Activated naive CD4-positive, alpha-beta T cell treated with anti-CD3 and anti-CD28 coated beads, Interleukin-2, amount 10 ng/mL, durations not matched to agents 7 days and 5 days (primary cell): ENCODE measurements at regions not wholly inside any gene's neighbourhood (a gene's known extent, or its start where the extent isn't known, plus 50 kb on each side); places are given as distances from the start of the nearest gene placed in this dataset.
"Not testable (repeated sequence)": the region's sequence is repeated elsewhere in the genome, so short reads cannot be mapped to it uniquely, and the experiment has no call there.

ENCODE experiments used
- CTCF ChIA-PET: fragments of 350-600 bp; sonication (Branson Sonifier 250); formaldehyde crosslinking; loops from one replicate; lab custom pipeline; 2021; ENCODE audit warnings: antibody characterized with exemption; lab: Charles Lee
- DNase-seq: peaks from one replicate; pipeline ENCODE4 v3.0.0-alpha.2; 2020
- H3K27ac Mint-ChIP-seq: one replicate; pipeline ENCODE4 v1.8.0; 2021; ENCODE audit warnings: mild to moderate bottlenecking, moderate library complexity, mixed read lengths
- H3K27me3 Mint-ChIP-seq: one replicate; pipeline ENCODE4 v1.8.0; 2021; ENCODE audit warnings: mild to moderate bottlenecking, mixed read lengths
- H3K36me3 Mint-ChIP-seq: one replicate; pipeline ENCODE4 v1.8.0; 2021; ENCODE audit warnings: mixed read lengths
- H3K4me1 Mint-ChIP-seq: one replicate; pipeline ENCODE4 v1.8.0; 2021; ENCODE audit warnings: mixed read lengths
- H3K4me3 Mint-ChIP-seq: one replicate; pipeline ENCODE4 v1.8.0; 2021; ENCODE audit warnings: mild to moderate bottlenecking, moderate library complexity, mixed read lengths
- H3K9me3 Mint-ChIP-seq: one replicate; pipeline ENCODE4 v1.8.0; 2021; ENCODE audit warnings: mixed read lengths

GRCh38 chr5:87129046-87129445, 138.6 kb upstream of the RASA1 start:
- DNase-seq = no peak
- no peak overlapping the region for H3K4me3 Mint-ChIP-seq
- H3K4me1 Mint-ChIP-seq = peaks cover 13% of the 10 kb centered on the region
- H3K27ac Mint-ChIP-seq = no peak overlapping the region
- peaks cover 2% of the 10 kb centered on the region for H3K9me3 Mint-ChIP-seq
- peaks cover 3% of the 10 kb centered on the region for H3K36me3 Mint-ChIP-seq
- H3K27me3 Mint-ChIP-seq = no peaks in the 10 kb centered on the region
- CTCF ChIA-PET = no interaction called here

GRCh38 chr5:87132696-87133095, 135.0 kb upstream of the RASA1 start:
- H3K27me3 Mint-ChIP-seq = no peaks in the 10 kb centered on the region
- peaks cover 3% of the 10 kb centered on the region for H3K4me1 Mint-ChIP-seq
- no peak overlapping the region for H3K27ac Mint-ChIP-seq
- H3K9me3 Mint-ChIP-seq = peaks cover 4% of the 10 kb centered on the region
- CTCF ChIA-PET = interaction anchor here (1.4 kb wide), 1 partner anchor 11 kb away, joined by 4 read pairs; no protein-coding TSS in a partner anchor
- peaks cover under 1% of the 10 kb centered on the region for H3K36me3 Mint-ChIP-seq
- no peak overlapping the region for H3K4me3 Mint-ChIP-seq
- DNase-seq = no peak

GRCh38 chr5:87134513-87134912, 133.2 kb upstream of the RASA1 start:
- H3K9me3 Mint-ChIP-seq, H3K36me3 Mint-ChIP-seq, DNase-seq, H3K27ac Mint-ChIP-seq, H3K27me3 Mint-ChIP-seq, CTCF ChIA-PET, H3K4me1 Mint-ChIP-seq, H3K4me3 Mint-ChIP-seq: not testable (repeated sequence)

- Mint-ChIP-seq H3K4me1 (no peaks in the 10 kb centered on the region), H3K9me3 (peaks cover 4% of the 10 kb centered on the region), H3K36me3 (peaks cover 1% of the 10 kb centered on the region), H3K27me3 (peaks cover 3% of the 10 kb centered on the region), H3K4me3 (no peak overlapping the region), H3K27ac (no peak overlapping the region)
- no peak for DNase-seq
- CTCF ChIA-PET = no interaction called here
Measured at GRCh38 chr5:87136096-87136495, 131.6 kb upstream of the RASA1 start.

GRCh38 chr5:87136733-87137132, 130.9 kb upstream of the RASA1 start:
- peaks cover 3% of the 10 kb centered on the region for H3K27me3 Mint-ChIP-seq
- H3K4me3 Mint-ChIP-seq = no peak overlapping the region
- H3K27ac Mint-ChIP-seq = no peak overlapping the region
- no peak for DNase-seq
- peaks cover 1% of the 10 kb centered on the region for H3K36me3 Mint-ChIP-seq
- CTCF ChIA-PET = no interaction called here
- H3K9me3 Mint-ChIP-seq = peaks cover 4% of the 10 kb centered on the region
- H3K4me1 Mint-ChIP-seq = no peaks in the 10 kb centered on the region

GRCh38 chr5:87137283-87137682, 130.4 kb upstream of the RASA1 start:
- no peak overlapping the region for H3K27ac Mint-ChIP-seq
- CTCF ChIA-PET = no interaction called here
- no peak overlapping the region for H3K4me3 Mint-ChIP-seq
- peaks cover 4% of the 10 kb centered on the region for H3K9me3 Mint-ChIP-seq
- H3K36me3 Mint-ChIP-seq = peaks cover 1% of the 10 kb centered on the region
- peaks cover 3% of the 10 kb centered on the region for H3K27me3 Mint-ChIP-seq
- DNase-seq = no peak
- no peaks in the 10 kb centered on the region for H3K4me1 Mint-ChIP-seq

GRCh38 chr5:87138091-87138805, 129.4 kb upstream of the RASA1 start:
- no peak overlapping the region for H3K4me3 Mint-ChIP-seq
- peaks cover 3% of the 10 kb centered on the region for H3K27me3 Mint-ChIP-seq
- no peaks in the 10 kb centered on the region for H3K4me1 Mint-ChIP-seq
- H3K27ac Mint-ChIP-seq = no peak overlapping the region
- peaks cover 1% of the 10 kb centered on the region for H3K36me3 Mint-ChIP-seq
- peaks cover 4% of the 10 kb centered on the region for H3K9me3 Mint-ChIP-seq
- DNase-seq = no peak
- CTCF ChIA-PET = interaction anchor here (1.2 kb wide), 1 partner anchor 11 kb away, joined by 3 read pairs; no protein-coding TSS in a partner anchor

GRCh38 chr5:87139795-87140194, 127.9 kb upstream of the RASA1 start:
- Mint-ChIP-seq H3K9me3 (no peaks in the 10 kb centered on the region), H3K4me3 (no peak overlapping the region), H3K27ac (no peak overlapping the region), H3K27me3 (peaks cover 3% of the 10 kb centered on the region), H3K36me3 (peaks cover 1% of the 10 kb centered on the region), H3K4me1 (no peaks in the 10 kb centered on the region)
- CTCF ChIA-PET = no interaction called here
- no peak for DNase-seq

GRCh38 chr5:87141544-87141943, 126.1 kb upstream of the RASA1 start:
- DNase-seq = no peak
- CTCF ChIA-PET = no interaction called here
- no peaks in the 10 kb centered on the region for H3K4me1 Mint-ChIP-seq
- no peak overlapping the region for H3K4me3 Mint-ChIP-seq
- peaks cover 3% of the 10 kb centered on the region for H3K27me3 Mint-ChIP-seq
- H3K27ac Mint-ChIP-seq = no peak overlapping the region
- H3K9me3 Mint-ChIP-seq = no peaks in the 10 kb centered on the region
- H3K36me3 Mint-ChIP-seq = peaks cover 1% of the 10 kb centered on the region

- H3K4me1 Mint-ChIP-seq, H3K4me3 Mint-ChIP-seq, CTCF ChIA-PET, H3K9me3 Mint-ChIP-seq, H3K36me3 Mint-ChIP-seq, H3K27me3 Mint-ChIP-seq, H3K27ac Mint-ChIP-seq, DNase-seq: not testable (repeated sequence)
Measured at GRCh38 chr5:87145853-87146252, 121.8 kb upstream of the RASA1 start.

- DNase-seq = no peak
- peaks cover 9% of the 10 kb centered on the region for H3K4me1 Mint-ChIP-seq
- CTCF ChIA-PET = no interaction called here
Measured at GRCh38 chr5:87147441-87147840, 120.2 kb upstream of the RASA1 start.

GRCh38 chr5:87150630-87151029, 117.1 kb upstream of the RASA1 start:
- H3K9me3 Mint-ChIP-seq = no peaks in the 10 kb centered on the region
- H3K27ac Mint-ChIP-seq = no peak overlapping the region
- H3K27me3 Mint-ChIP-seq = peaks cover 6% of the 10 kb centered on the region
- no peaks in the 10 kb centered on the region for H3K36me3 Mint-ChIP-seq
- H3K4me3 Mint-ChIP-seq = no peak overlapping the region
- CTCF ChIA-PET = no interaction called here
- DNase-seq = no peak
- H3K4me1 Mint-ChIP-seq = peaks cover 11% of the 10 kb centered on the region

More at GRCh38 chr5:87147441-87147840, 120.2 kb upstream of the RASA1 start:
- H3K36me3 Mint-ChIP-seq = no peaks in the 10 kb centered on the region
- H3K27ac Mint-ChIP-seq = no peak overlapping the region
- no peak overlapping the region for H3K4me3 Mint-ChIP-seq
- no peaks in the 10 kb centered on the region for H3K9me3 Mint-ChIP-seq
- peaks cover 6% of the 10 kb centered on the region for H3K27me3 Mint-ChIP-seq

- H3K27ac Mint-ChIP-seq = no peak overlapping the region
- H3K36me3 Mint-ChIP-seq = no peaks in the 10 kb centered on the region
- H3K9me3 Mint-ChIP-seq = no peaks in the 10 kb centered on the region
- H3K27me3 Mint-ChIP-seq = peaks cover 6% of the 10 kb centered on the region
- CTCF ChIA-PET = no interaction called here
- DNase-seq = no peak
- H3K4me3 Mint-ChIP-seq = no peak overlapping the region
- H3K4me1 Mint-ChIP-seq = peaks cover 11% of the 10 kb centered on the region
Measured at GRCh38 chr5:87151547-87151946, 116.1 kb upstream of the RASA1 start.

GRCh38 chr5:87152886-87153285, 114.8 kb upstream of the RASA1 start:
- peaks cover 11% of the 10 kb centered on the region for H3K4me1 Mint-ChIP-seq
- no peaks in the 10 kb centered on the region for H3K9me3 Mint-ChIP-seq
- peaks cover 6% of the 10 kb centered on the region for H3K27me3 Mint-ChIP-seq
- no peak overlapping the region for H3K4me3 Mint-ChIP-seq
- CTCF ChIA-PET = interaction anchor here (0.6 kb wide), 1 partner anchor 12 kb away, joined by 3 read pairs; no protein-coding TSS in a partner anchor
- H3K27ac Mint-ChIP-seq = no peak overlapping the region
- DNase-seq = no peak
- no peaks in the 10 kb centered on the region for H3K36me3 Mint-ChIP-seq

- H3K27me3 Mint-ChIP-seq = peaks cover 4% of the 10 kb centered on the region
- peaks cover 11% of the 10 kb centered on the region for H3K4me1 Mint-ChIP-seq
- H3K36me3 Mint-ChIP-seq = no peaks in the 10 kb centered on the region
- CTCF ChIA-PET = no interaction called here
- no peak for DNase-seq
- H3K4me3 Mint-ChIP-seq = no peak overlapping the region
- H3K27ac Mint-ChIP-seq = no peak overlapping the region
- H3K9me3 Mint-ChIP-seq = no peaks in the 10 kb centered on the region
Measured at GRCh38 chr5:87154191-87154590, 113.5 kb upstream of the RASA1 start.
